Esophagus muscularis mucosa (tissue), 3 donors: ENCODE measurements at regions not wholly inside any gene's neighbourhood (a gene's known extent, or its start where the extent isn't known, plus 50 kb on each side); places are given as distances from the start of the nearest gene placed in this dataset.

ENCODE experiments used
- CTCF ChIP-seq, 3 experiments: fragments of 200-600 bp in 2 of 3; fragments of 450-650 bp in 1 of 3; sonication (generic) in 2 of 3; IDR thresholded peaks; one replicate each; pipeline ENCODE4 v1.5.1; 2017 to 2019; ENCODE audit warnings: antibody characterized with exemption in 3 of 3, mild to moderate bottlenecking in 2 of 3, moderate library complexity in 1 of 3
- POLR2A ChIP-seq: fragments of 450-650 bp; IDR thresholded peaks from one replicate; pipeline ENCODE4 v1.6.1; 2017; ENCODE audit warnings: antibody characterized with exemption, moderate library complexity, mild to moderate bottlenecking, low read depth

GRCh38 chr9:111193095-111193494 lies 136.9 kb downstream of the OR2K2 start:
- no peak for TF ChIP-seq POLR2A
- TF ChIP-seq CTCF (IDR thresholded peaks at IDR 0.05), result no peak
